PC-9 (cell line): ENCODE measurements at regions not wholly inside any gene's neighbourhood (a gene's known extent, or its start where the extent isn't known, plus 50 kb on each side); places are given as distances from the start of the nearest gene placed in this dataset.

ENCODE experiments used
- BruUV-seq: library from RNA; stranded (reverse); fragments of 400-500 nt; replicated peaks from 2 replicates; lab custom pipeline; 2021; lab: Mats Ljungman, UMichigan
- CTCF ChIA-PET: fragments of 300-600 bp; sonication (Branson Sonifier 250); formaldehyde crosslinking; loops from one replicate; lab custom pipeline; 2022; ENCODE audit warnings: antibody characterized with exemption; lab: Charles Lee
- POLR2A ChIA-PET: fragments of 300-600 bp; sonication (Branson Sonifier 250); formaldehyde crosslinking; loops from one replicate; lab custom pipeline; 2022; ENCODE audit warnings: antibody characterized with exemption; ENCODE audit not compliant: unreplicated experiment; lab: Charles Lee
- DNase-seq, 2 experiments: peaks; one replicate each; pipeline versions ENCODE4 v3.0.0 to v3.0.0-alpha.2; 2015 to 2022; ENCODE audit warnings: mixed read lengths in 1 of 2
- H2AFZ ChIP-seq: fragments of 200-600 bp; sonication (generic); 2 replicates; pipeline ENCODE4 v1.8.1; 2017; ENCODE audit warnings: antibody characterized with exemption
- H3F3A ChIP-seq: fragments of 200-600 bp; sonication (generic); 2 replicates; pipeline ENCODE4 v1.8.1; 2017; ENCODE audit warnings: antibody characterized with exemption, mild to moderate bottlenecking, low read depth; ENCODE audit not compliant: insufficient read depth
- H3K27ac ChIP-seq: fragments of 200-600 bp; sonication (generic); 2 replicates; pipeline ENCODE4 v1.6.1; 2016; ENCODE audit warnings: mixed run types
- H3K27me3 ChIP-seq: fragments of 200-600 bp; sonication (generic); 2 replicates; pipeline ENCODE4 v1.6.1; 2016; ENCODE audit warnings: low read depth, mixed run types; ENCODE audit not compliant: insufficient read depth
- H3K36me3 ChIP-seq: fragments of 200-600 bp; sonication (generic); 2 replicates; pipeline ENCODE4 v1.6.1; 2016; ENCODE audit warnings: low read depth, mixed run types
- H3K4me1 ChIP-seq: fragments of 200-600 bp; sonication (generic); replicated peaks from 2 replicates; pipeline ENCODE4 v1.6.1; 2016; ENCODE audit warnings: mixed run types; ENCODE audit not compliant: insufficient read depth
- H3K4me2 ChIP-seq: fragments of 200-600 bp; sonication (generic); 2 replicates; pipeline ENCODE4 v1.6.1; 2017; ENCODE audit warnings: mixed run types
- H3K4me3 ChIP-seq: fragments of 200-600 bp; sonication (generic); 2 replicates; pipeline ENCODE4 v1.6.1; 2016; ENCODE audit warnings: mixed run types
- H3K79me2 ChIP-seq: fragments of 200-600 bp; sonication (generic); 2 replicates; pipeline ENCODE4 v1.6.1; 2017; ENCODE audit warnings: low read depth, mixed run types
- H3K9me2 ChIP-seq: fragments of 200-600 bp; sonication (generic); 2 replicates; pipeline ENCODE4 v1.8.1; 2017; ENCODE audit warnings: mild to moderate bottlenecking; ENCODE audit not compliant: insufficient read depth
- H3K9me3 ChIP-seq: fragments of 200-600 bp; sonication (generic); 2 replicates; pipeline ENCODE4 v1.8.1; 2016; ENCODE audit warnings: low read depth; ENCODE audit not compliant: insufficient read depth
- H4K20me1 ChIP-seq: fragments of 200-600 bp; sonication (generic); 2 replicates; pipeline ENCODE4 v1.8.1; 2017; ENCODE audit not compliant: insufficient read depth
- EZH2 ChIP-seq: fragments of 200-600 bp; sonication (generic); IDR thresholded peaks from 2 replicates; pipeline ENCODE4 v1.8.0; 2017; ENCODE audit warnings: antibody characterized with exemption, low read depth
- intact Hi-C: fragments of 100-400 bp; cut with micrococcal nuclease; formaldehyde crosslinking; loops from one replicate; pipeline ENCODE4 v1.10.0; 2022; ENCODE audit not compliant: unreplicated experiment
- TF ChIP-seq, protein P1 (sequence below): fragments of 200-600 bp; sonication (generic); conservative IDR thresholded peaks from 2 replicates; pipeline ENCODE4 v1.6.1; 2017; ENCODE audit warnings: mixed run types, antibody characterized with exemption, mild to moderate bottlenecking, moderate library complexity

- H3F3A ChIP-seq = no peaks in the 10 kb centered on the region
- no peak overlapping the region for H3K4me3 ChIP-seq
- POLR2A ChIA-PET = no interaction called here
- no peaks in the 10 kb centered on the region for H3K9me3 ChIP-seq
- CTCF ChIA-PET = no interaction called here
- H3K27me3 ChIP-seq = peaks cover 87% of the 10 kb centered on the region
- H3K4me2 ChIP-seq = no peak overlapping the region
- no peak overlapping the region for H2AFZ ChIP-seq
- no peaks in the 10 kb centered on the region for H3K9me2 ChIP-seq
- H3K36me3 ChIP-seq = no peaks in the 10 kb centered on the region
- intact Hi-C loops = no loop called here
- no peaks in the 10 kb centered on the region for H3K79me2 ChIP-seq
- DNase-seq = no peak
- H3K27ac ChIP-seq = no peak overlapping the region
- TF ChIP-seq, protein P1, sequence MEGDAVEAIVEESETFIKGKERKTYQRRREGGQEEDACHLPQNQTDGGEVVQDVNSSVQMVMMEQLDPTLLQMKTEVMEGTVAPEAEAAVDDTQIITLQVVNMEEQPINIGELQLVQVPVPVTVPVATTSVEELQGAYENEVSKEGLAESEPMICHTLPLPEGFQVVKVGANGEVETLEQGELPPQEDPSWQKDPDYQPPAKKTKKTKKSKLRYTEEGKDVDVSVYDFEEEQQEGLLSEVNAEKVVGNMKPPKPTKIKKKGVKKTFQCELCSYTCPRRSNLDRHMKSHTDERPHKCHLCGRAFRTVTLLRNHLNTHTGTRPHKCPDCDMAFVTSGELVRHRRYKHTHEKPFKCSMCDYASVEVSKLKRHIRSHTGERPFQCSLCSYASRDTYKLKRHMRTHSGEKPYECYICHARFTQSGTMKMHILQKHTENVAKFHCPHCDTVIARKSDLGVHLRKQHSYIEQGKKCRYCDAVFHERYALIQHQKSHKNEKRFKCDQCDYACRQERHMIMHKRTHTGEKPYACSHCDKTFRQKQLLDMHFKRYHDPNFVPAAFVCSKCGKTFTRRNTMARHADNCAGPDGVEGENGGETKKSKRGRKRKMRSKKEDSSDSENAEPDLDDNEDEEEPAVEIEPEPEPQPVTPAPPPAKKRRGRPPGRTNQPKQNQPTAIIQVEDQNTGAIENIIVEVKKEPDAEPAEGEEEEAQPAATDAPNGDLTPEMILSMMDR = no peak
- no peak for TF ChIP-seq EZH2
- H4K20me1 ChIP-seq = no peaks in the 10 kb centered on the region
- H3K4me1 ChIP-seq = no peaks in the 10 kb centered on the region
- BruUV-seq = no TSS peak
These were observed 360.4 kb upstream of the SHH start for GRCh38 chr7:156172638-156173037.

DNA sequence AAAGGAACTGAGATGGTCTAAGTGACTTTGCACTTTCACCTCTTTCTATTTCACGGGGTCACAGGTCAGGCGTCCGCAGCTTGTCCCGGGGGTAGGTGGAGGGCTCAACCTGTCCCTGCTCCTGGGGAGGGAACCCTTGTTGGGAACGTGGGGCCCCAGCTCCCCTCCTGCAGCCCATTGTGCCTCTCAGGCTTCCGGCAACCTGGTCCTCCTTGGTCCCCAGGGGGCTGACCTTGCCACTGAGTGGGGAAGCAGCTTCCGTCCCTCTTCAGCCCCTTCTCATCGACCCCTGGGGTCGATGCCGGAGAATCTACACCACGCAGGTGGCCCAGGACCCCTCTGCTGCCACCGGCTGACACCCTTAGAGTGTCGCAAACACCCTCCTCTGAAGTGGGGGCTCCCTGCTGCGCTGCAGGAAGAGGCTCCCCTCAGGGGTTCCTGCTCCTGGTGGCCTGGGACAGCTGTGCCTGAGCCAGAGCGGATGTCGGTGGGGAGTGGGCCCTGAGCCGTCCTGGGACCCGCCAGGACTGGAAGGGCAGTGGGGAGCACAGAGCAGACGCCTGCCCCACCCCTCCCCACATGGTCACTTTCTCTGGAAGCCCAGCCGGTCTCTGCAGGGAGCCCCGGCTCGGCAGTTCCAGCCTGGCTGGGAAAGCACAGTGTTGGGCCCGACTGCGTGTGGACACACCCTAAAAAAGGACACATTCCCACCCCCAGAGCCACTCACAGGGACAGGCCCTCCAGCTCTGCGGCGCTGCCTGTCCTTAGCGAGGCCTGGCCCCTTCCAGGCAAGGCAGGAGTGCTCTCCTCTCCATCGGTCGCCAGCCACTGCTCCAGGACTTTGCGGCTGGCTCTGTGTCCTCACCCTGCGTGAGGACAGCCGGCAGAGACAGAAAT, 357.5 kb upstream of the SHH start:
- Histone ChIP-seq H4K20me1 (no peaks in the 10 kb centered on the region), H3K27ac (no peak overlapping the region), H2AFZ (no peak overlapping the region), H3K79me2 (no peaks in the 10 kb centered on the region), H3K36me3 (no peaks in the 10 kb centered on the region), H3F3A (no peaks in the 10 kb centered on the region), H3K27me3 (peaks cover 86% of the 10 kb centered on the region), H3K4me2 (no peak overlapping the region), H3K9me3 (no peaks in the 10 kb centered on the region), H3K4me1 (no peaks in the 10 kb centered on the region), H3K4me3 (no peak overlapping the region), H3K9me2 (no peaks in the 10 kb centered on the region)
- CTCF ChIA-PET = no interaction called here
- intact Hi-C loops = no loop called here
- TF ChIP-seq EZH2 = no peak
- TF ChIP-seq, protein P1 = no peak
- BruUV-seq = no TSS peak
- no peak for DNase-seq
- POLR2A ChIA-PET = no interaction called here

DNA sequence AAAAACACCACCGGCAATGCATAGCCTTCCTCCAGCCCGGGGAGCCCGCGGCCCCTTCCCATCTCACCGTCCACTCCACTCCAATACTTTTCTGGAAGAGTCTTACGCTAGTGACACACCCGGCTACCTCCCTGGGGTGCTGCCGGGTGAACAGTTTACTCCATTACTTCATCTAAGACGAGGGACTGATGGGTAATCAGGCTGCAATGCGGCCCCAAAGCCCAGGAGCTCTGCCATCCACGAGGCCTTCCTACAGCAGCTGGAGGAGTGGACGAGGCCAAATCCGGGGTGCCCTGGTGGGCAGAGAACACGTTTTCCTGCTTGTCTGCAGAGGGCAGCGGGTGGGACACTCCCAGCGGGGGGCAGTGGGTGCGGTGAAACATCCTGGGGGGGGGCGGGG, 356.2 kb upstream of the SHH start:
- Histone ChIP-seq H3K27me3 (peaks cover 87% of the 10 kb centered on the region), H3K4me2 (no peak overlapping the region), H3F3A (no peaks in the 10 kb centered on the region), H3K27ac (no peak overlapping the region), H3K9me2 (no peaks in the 10 kb centered on the region), H3K4me3 (no peak overlapping the region), H3K4me1 (no peaks in the 10 kb centered on the region), H3K79me2 (no peaks in the 10 kb centered on the region), H2AFZ (no peak overlapping the region), H3K36me3 (no peaks in the 10 kb centered on the region), H3K9me3 (no peaks in the 10 kb centered on the region), H4K20me1 (no peaks in the 10 kb centered on the region)
- ChIA-PET CTCF (interaction anchor here (0.6 kb wide), 1 partner anchor 161 kb away, joined by 3 read pairs; no protein-coding TSS in a partner anchor), POLR2A (no interaction called here)
- intact Hi-C loops = no loop called here
- TF ChIP-seq EZH2 = no peak
- TF ChIP-seq, protein P1 = no peak
- BruUV-seq = no TSS peak
- no peak for DNase-seq
